WTC11 (cell line): ENCODE measurements at regions not wholly inside any gene's neighbourhood (a gene's known extent, or its start where the extent isn't known, plus 50 kb on each side); places are given as distances from the start of the nearest gene placed in this dataset.

ENCODE experiments used
- ATAC-seq: fragments of 200-7000 bp; cut with Tn5 transposase; 2 replicates; pipeline ENCODE4 v1.10.0; 2021; ENCODE audit warnings: mild to moderate bottlenecking, moderate library complexity
- CTCF ChIA-PET: fragments of 300-600 bp; sonication (Branson Sonifier 250); formaldehyde crosslinking; loops from one replicate; lab custom pipeline; 2021; ENCODE audit warnings: antibody characterized with exemption; lab: Charles Lee
- POLR2A ChIA-PET: fragments of 350-600 bp; sonication (Branson Sonifier 250); formaldehyde crosslinking; loops from one replicate; lab custom pipeline; 2021; ENCODE audit warnings: antibody characterized with exemption; lab: Charles Lee
- DNase-seq: peaks from one replicate; pipeline ENCODE4 v3.0.0; 2021; ENCODE audit warnings: low spot score
- H3K27ac Mint-ChIP-seq: 2 replicates; pipeline ENCODE4 v1.8.0; 2021; ENCODE audit warnings: mixed read lengths
- H3K27me3 Mint-ChIP-seq: 2 replicates; pipeline ENCODE4 v1.8.0; 2021; ENCODE audit warnings: low read depth, mild to moderate bottlenecking, moderate library complexity, mixed read lengths
- H3K36me3 Mint-ChIP-seq: 2 replicates; pipeline ENCODE4 v1.8.0; 2021; ENCODE audit warnings: mixed read lengths
- H3K4me1 Mint-ChIP-seq: 2 replicates; pipeline ENCODE4 v1.8.0; 2022; ENCODE audit warnings: mixed read lengths
- H3K4me3 Mint-ChIP-seq: 2 replicates; pipeline ENCODE4 v1.8.0; 2021; ENCODE audit warnings: mild to moderate bottlenecking, moderate library complexity, mixed read lengths
- H3K9me3 Mint-ChIP-seq: 2 replicates; pipeline ENCODE4 v1.8.0; 2021; ENCODE audit warnings: mixed read lengths
- ARID4B ChIP-seq: sonication (generic); formaldehyde crosslinking; IDR thresholded peaks from 2 replicates; pipeline ENCODE4 v1.8.0; 2023; ENCODE audit warnings: missing genetic modification reagents, mild to moderate bottlenecking, borderline replicate concordance
- ATF3 ChIP-seq: sonication (generic); formaldehyde crosslinking; conservative IDR thresholded peaks from 2 replicates; pipeline ENCODE4 v1.8.1; 2022; ENCODE audit warnings: mild to moderate bottlenecking, missing genetic modification reagents
- CREB1 ChIP-seq: sonication (generic); formaldehyde crosslinking; IDR thresholded peaks from 2 replicates; pipeline ENCODE4 v1.8.0; 2023; ENCODE audit warnings: mild to moderate bottlenecking, missing genetic modification reagents
- IRF1 ChIP-seq: sonication (generic); formaldehyde crosslinking; IDR thresholded peaks from 2 replicates; pipeline ENCODE4 v1.8.0; 2023; ENCODE audit warnings: missing genetic modification reagents
- PRDM15 ChIP-seq: sonication (generic); formaldehyde crosslinking; IDR thresholded peaks from 2 replicates; pipeline ENCODE4 v1.8.0; 2022; ENCODE audit warnings: missing genetic modification reagents
- PRRX2 ChIP-seq: fragments of 250-450 bp; sonication (Bioruptor Pico); IDR thresholded peaks from 2 replicates; pipeline ENCODE4 v1.8.0; 2021; ENCODE audit warnings: mild to moderate bottlenecking
- SMAD3 ChIP-seq: sonication (generic); formaldehyde crosslinking; IDR thresholded peaks from 2 replicates; pipeline ENCODE4 v1.8.0; 2022; ENCODE audit warnings: missing genetic modification reagents, mild to moderate bottlenecking, borderline replicate concordance
- SP1 ChIP-seq: sonication (generic); formaldehyde crosslinking; conservative IDR thresholded peaks from 2 replicates; pipeline ENCODE4 v1.8.1; 2022; ENCODE audit warnings: missing genetic modification reagents
- ZBTB43 ChIP-seq: sonication (generic); formaldehyde crosslinking; IDR thresholded peaks from 2 replicates; pipeline ENCODE4 v1.8.1; 2023; ENCODE audit warnings: mild to moderate bottlenecking, missing genetic modification reagents
- ZNF121 ChIP-seq: sonication (generic); formaldehyde crosslinking; IDR thresholded peaks from 2 replicates; pipeline ENCODE4 v1.8.0; 2023; ENCODE audit warnings: missing genetic modification reagents
- ZNF138 ChIP-seq: sonication (generic); formaldehyde crosslinking; conservative IDR thresholded peaks from 2 replicates; pipeline ENCODE4 v1.8.1; 2022; ENCODE audit warnings: mild to moderate bottlenecking, moderate library complexity, missing genetic modification reagents
- ZNF263 ChIP-seq: sonication (generic); formaldehyde crosslinking; IDR thresholded peaks from 2 replicates; pipeline ENCODE4 v1.8.1; 2022; ENCODE audit warnings: low read depth, mild to moderate bottlenecking, moderate library complexity, missing genetic modification reagents
- TF ChIP-seq, protein P1 (sequence below): sonication (generic); formaldehyde crosslinking; IDR thresholded peaks from 2 replicates; pipeline ENCODE4 v1.8.1; 2022; ENCODE audit warnings: missing genetic modification reagents, borderline replicate concordance
- TF ChIP-seq, protein P2 (sequence below): sonication (generic); formaldehyde crosslinking; IDR thresholded peaks from 2 replicates; pipeline ENCODE4 v1.8.1; 2022; ENCODE audit warnings: mild to moderate bottlenecking, missing genetic modification reagents, moderate library complexity, borderline replicate concordance
- TF ChIP-seq, protein P3 (sequence below): sonication (generic); formaldehyde crosslinking; IDR thresholded peaks from 2 replicates; pipeline ENCODE4 v1.8.0; 2023; ENCODE audit warnings: mild to moderate bottlenecking, missing genetic modification reagents

DNA sequence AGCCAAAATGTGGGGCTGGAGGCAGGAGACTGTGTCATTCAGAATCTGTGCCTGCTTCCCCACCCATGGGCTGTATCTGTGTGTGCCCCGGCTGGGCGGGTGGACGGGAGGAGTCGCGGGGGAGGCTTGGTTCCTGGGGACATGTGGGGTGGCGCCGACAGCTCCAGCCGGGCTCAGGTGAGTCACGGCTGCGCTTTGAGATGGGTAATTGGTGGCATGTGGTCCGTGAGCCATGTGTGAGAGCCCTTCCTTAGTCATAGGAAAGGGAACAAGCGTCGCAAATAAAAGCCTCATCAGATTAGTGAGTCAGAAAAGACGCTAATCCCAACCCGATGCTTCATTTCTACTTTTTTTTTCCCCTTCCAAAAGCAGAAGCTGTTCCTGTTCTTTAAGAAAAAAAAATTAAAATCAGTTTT lies 118.6 kb upstream of the ZNF536 start (continued):
- no peak for TF ChIP-seq ZBTB43 (CRISPR knock-in tag)
- TF ChIP-seq, protein P1, sequence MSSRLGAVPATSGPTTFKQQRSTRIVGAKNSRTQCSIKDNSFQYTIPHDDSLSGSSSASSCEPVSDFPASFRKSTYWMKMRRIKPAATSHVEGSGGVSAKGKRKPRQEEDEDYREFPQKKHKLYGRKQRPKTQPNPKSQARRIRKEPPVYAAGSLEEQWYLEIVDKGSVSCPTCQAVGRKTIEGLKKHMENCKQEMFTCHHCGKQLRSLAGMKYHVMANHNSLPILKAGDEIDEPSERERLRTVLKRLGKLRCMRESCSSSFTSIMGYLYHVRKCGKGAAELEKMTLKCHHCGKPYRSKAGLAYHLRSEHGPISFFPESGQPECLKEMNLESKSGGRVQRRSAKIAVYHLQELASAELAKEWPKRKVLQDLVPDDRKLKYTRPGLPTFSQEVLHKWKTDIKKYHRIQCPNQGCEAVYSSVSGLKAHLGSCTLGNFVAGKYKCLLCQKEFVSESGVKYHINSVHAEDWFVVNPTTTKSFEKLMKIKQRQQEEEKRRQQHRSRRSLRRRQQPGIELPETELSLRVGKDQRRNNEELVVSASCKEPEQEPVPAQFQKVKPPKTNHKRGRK (CRISPR knock-in tag): no peak
- TF ChIP-seq, protein P2, sequence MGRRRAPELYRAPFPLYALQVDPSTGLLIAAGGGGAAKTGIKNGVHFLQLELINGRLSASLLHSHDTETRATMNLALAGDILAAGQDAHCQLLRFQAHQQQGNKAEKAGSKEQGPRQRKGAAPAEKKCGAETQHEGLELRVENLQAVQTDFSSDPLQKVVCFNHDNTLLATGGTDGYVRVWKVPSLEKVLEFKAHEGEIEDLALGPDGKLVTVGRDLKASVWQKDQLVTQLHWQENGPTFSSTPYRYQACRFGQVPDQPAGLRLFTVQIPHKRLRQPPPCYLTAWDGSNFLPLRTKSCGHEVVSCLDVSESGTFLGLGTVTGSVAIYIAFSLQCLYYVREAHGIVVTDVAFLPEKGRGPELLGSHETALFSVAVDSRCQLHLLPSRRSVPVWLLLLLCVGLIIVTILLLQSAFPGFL: no peak
- TF ChIP-seq ZNF138 (CRISPR knock-in tag): no peak
- no peak for TF ChIP-seq ATF3
- no peak for TF ChIP-seq ZNF121
- TF ChIP-seq, all 79 proteins: peak for 0

DNA sequence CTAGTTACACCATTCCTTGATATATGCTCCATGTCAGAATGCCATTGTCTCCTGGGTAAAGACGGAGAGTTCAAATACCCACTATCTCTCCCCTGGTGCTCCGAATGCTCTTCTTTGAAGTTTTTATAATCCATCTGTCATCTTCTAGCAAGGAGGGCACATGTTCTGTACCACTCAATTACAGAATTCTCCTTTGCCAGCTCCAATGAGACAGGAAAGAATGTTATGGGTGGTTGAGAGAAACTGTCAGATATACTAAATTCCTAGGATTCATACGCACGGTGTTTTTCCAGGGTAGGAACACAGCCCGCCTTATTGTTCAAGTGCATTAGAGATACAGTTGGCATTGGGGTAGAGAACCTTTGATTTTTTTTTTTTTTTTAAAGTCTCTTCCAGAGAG lies 118.0 kb upstream of the ZNF536 start:
- no peak for TF ChIP-seq SMAD3 (CRISPR knock-in tag)
- TF ChIP-seq, protein P3, sequence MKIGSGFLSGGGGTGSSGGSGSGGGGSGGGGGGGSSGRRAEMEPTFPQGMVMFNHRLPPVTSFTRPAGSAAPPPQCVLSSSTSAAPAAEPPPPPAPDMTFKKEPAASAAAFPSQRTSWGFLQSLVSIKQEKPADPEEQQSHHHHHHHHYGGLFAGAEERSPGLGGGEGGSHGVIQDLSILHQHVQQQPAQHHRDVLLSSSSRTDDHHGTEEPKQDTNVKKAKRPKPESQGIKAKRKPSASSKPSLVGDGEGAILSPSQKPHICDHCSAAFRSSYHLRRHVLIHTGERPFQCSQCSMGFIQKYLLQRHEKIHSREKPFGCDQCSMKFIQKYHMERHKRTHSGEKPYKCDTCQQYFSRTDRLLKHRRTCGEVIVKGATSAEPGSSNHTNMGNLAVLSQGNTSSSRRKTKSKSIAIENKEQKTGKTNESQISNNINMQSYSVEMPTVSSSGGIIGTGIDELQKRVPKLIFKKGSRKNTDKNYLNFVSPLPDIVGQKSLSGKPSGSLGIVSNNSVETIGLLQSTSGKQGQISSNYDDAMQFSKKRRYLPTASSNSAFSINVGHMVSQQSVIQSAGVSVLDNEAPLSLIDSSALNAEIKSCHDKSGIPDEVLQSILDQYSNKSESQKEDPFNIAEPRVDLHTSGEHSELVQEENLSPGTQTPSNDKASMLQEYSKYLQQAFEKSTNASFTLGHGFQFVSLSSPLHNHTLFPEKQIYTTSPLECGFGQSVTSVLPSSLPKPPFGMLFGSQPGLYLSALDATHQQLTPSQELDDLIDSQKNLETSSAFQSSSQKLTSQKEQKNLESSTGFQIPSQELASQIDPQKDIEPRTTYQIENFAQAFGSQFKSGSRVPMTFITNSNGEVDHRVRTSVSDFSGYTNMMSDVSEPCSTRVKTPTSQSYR (CRISPR knock-in tag): no peak
- ATAC-seq (no peak), DNase-seq (no peak)
- Mint-ChIP-seq H3K36me3 (no peaks in the 10 kb centered on the region), H3K4me1 (peaks cover 46% of the 10 kb centered on the region), H3K27me3 (no peaks in the 10 kb centered on the region), H3K9me3 (0 out of 2 replicates have a peak, but pooled peaks cover 4% of the 10 kb centered on the region), H3K4me3 (no peak overlapping the region), H3K27ac (no peak overlapping the region)
- ChIA-PET POLR2A (no interaction called here), CTCF (interaction anchor here (0.7 to 1.0 kb wide), 2 partner anchors 9 to 210 kb away, joined by 3 read pairs; no protein-coding TSS in a partner anchor)

DNA sequence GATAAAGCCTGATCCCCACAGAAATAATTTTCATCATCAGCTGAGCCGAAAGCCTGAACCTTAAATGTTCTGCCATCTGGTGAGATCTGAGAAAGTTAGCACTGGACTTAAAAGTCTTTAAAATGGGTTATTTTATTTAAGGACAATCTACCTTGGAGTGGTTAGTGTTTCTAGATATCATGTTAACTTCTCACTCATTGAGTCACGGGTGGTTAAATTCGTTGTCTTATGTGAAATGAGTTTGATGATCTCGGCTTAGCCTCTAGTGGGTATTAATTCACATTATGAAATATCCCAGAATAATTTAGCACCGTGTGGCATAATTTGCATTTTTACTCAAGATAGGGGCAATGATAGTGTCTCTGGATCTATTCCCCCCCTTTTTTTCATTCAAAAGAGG lies 117.4 kb upstream of the ZNF536 start:
- ATAC-seq: no peak
- ChIA-PET CTCF (interaction anchor here (0.7 to 1.0 kb wide), 2 partner anchors 10 to 211 kb away, joined by 3 read pairs; no protein-coding TSS in a partner anchor), POLR2A (interaction anchor here (0.6 kb wide), 1 partner anchor 377 kb away, joined by 4 read pairs; no protein-coding TSS in a partner anchor)
- H3K4me3 Mint-ChIP-seq: no peak overlapping the region
- DNase-seq: no peak
- H3K36me3 Mint-ChIP-seq: no peaks in the 10 kb centered on the region
- H3K27ac Mint-ChIP-seq: no peak overlapping the region
- H3K27me3 Mint-ChIP-seq: no peaks in the 10 kb centered on the region
- H3K4me1 Mint-ChIP-seq: peaks cover 46% of the 10 kb centered on the region
- TF ChIP-seq SP1 (CRISPR knock-in tag) (no peak), ZNF263 (CRISPR knock-in tag) (no peak), PRDM15 (CRISPR knock-in tag) (no peak), CREB1 (no peak), PRRX2 (CRISPR knock-in tag) (no peak), ARID4B (CRISPR knock-in tag) (no peak), IRF1 (CRISPR knock-in tag) (no peak)
- TF ChIP-seq, all 79 proteins: peak for 0
- 0 out of 2 replicates have a peak, but pooled peaks cover 4% of the 10 kb centered on the region for H3K9me3 Mint-ChIP-seq
